Pancreas (tissue), 10 donors: ENCODE measurements at regions not wholly inside any gene's neighbourhood (a gene's known extent, or its start where the extent isn't known, plus 50 kb on each side); places are given as distances from the start of the nearest gene placed in this dataset.
"Not testable (repeated sequence)": the region's sequence is repeated elsewhere in the genome, so short reads cannot be mapped to it uniquely, and the experiment has no call there.

Source experiments
- ATAC-seq, 4 donors: fragments of 200-7000 bp; cut with Tn5 transposase; one replicate each; pipeline versions ENCODE4 v1.8.0 to v1.9.1; 2020; ENCODE audit warnings: mild to moderate bottlenecking in 4 of 4, moderate library complexity in 4 of 4
- DNase-seq, 6 donors: peaks; one replicate each; pipeline ENCODE4 v3.0.0-alpha.2; 2020
- FAIRE-seq: peaks from 2 replicates; lab custom pipeline; 2012; peaks lifted over from hg19 to GRCh38; lab: Jason Lieb, UNC
- H3K27ac ChIP-seq, 4 donors: fragments of 200-600 bp; sonication (generic); 1 replicate in 3 of 4; 2 replicates in 1 of 4; pipeline versions ENCODE4 v1.5.0 to v1.8.0; 2020
- H3K27me3 ChIP-seq, 4 donors: fragments of 200-600 bp; one replicate each; pipeline ENCODE4 v1.8.0; 2021
- H3K36me3 ChIP-seq, 3 donors: fragments of 200-600 bp; sonication (generic) in 1 of 3; one replicate each; pipeline versions ENCODE4 v1.5.0 to v1.8.0; 2020 to 2021
- H3K4me1 ChIP-seq, 3 donors: fragments of 200-600 bp; one replicate each; pipeline ENCODE4 v1.8.0; 2021
- H3K4me3 ChIP-seq, 4 donors: fragments of 200-600 bp; sonication (generic) in 2 of 4; one replicate each; pipeline versions ENCODE4 v1.5.0 to v1.8.0; 2020 to 2021
- H3K9me3 ChIP-seq, 4 donors: fragments of 200-600 bp; one replicate each; pipeline ENCODE4 v1.8.0; 2021
- CTCF ChIP-seq, 4 donors: fragments of 200-600 bp; sonication (generic) in 3 of 4; IDR thresholded peaks; one replicate each; pipeline versions ENCODE4 v1.5.0 to v1.8.0; 2021; ENCODE audit warnings: antibody characterized with exemption in 4 of 4
- WGBS, 2 donors: extraction: QIAGEN DNeasy Blood & Tissue Kit; methylation state at CpG; one replicate each; pipeline ENCODE4 v1.1.7; 2013; 5-methylcytosine and 5-hydroxymethylcytosine counted together
- intact Hi-C, 3 donors: fragments of 100-400 bp; cut with DNase I; formaldehyde crosslinking; loops; one replicate each; pipeline versions ENCODE4 v1.11.1 to v1.14.2; 2022
- donor health status: healthy with polysubstance abuse.
- donor health status: DM: no; HTN: no; CAD: no; lungs with moderate emphysema.
- donor health status: DM: no; HTN: no; CAD: no.
- donor health status: control.
- donor health status: control.
- donor health status: Bipolar disorder and iron deficiency.
- donor health status: DM: yes; HTN: yes; CAD: no.
- donor health status: DM: no; HTN: no; CAD: no.
- donor health status: DM: no; HTN: no; CAD: no.
- donor health status: DM: yes; HTN: yes; CAD: no.

- ATAC-seq: no peak
- Histone ChIP-seq H3K9me3 (no peaks in the 10 kb centered on the region), H3K4me1 (no peaks in the 10 kb centered on the region), H3K4me3 (no peak overlapping the region), H3K36me3 (no peaks in the 10 kb centered on the region), H3K27me3 (no peaks in the 10 kb centered on the region), H3K27ac (no peak overlapping the region)
- 89 to 95% methylated on average over 14 of the region's 14 CpGs for WGBS, 2 donors
- FAIRE-seq: no peak
- DNase-seq: peak in 1 of 6 donors; percentile 46
- intact Hi-C loops: no loop called here
- no peak for TF ChIP-seq CTCF (IDR thresholded peaks at IDR 0.05)
Observed at GRCh38 chr7:149701495-149702240, 71.7 kb downstream of the ZNF467 start.

GRCh38 chr7:149697767-149698166, 75.6 kb downstream of the ZNF467 start:
- ATAC-seq, H3K27me3 ChIP-seq: not testable (repeated sequence)
- WGBS, 2 donors: 59 to 64% methylated on average over 5 of the region's 5 CpGs

GRCh38 chr7:149696280-149696679, 77.1 kb downstream of the ZNF467 start:
- WGBS, 2 donors: 41 to 62% methylated on average over 3 of the region's 3 CpGs
- Histone ChIP-seq H3K9me3 (no peaks in the 10 kb centered on the region), H3K27me3 (peaks cover 6 to 15% (median 11%) of the 10 kb centered on the region in 4 donors), H3K36me3 (no peaks in the 10 kb centered on the region), H3K27ac (no peak overlapping the region), H3K4me3 (no peak overlapping the region), H3K4me1 (no peaks in the 10 kb centered on the region)
- TF ChIP-seq CTCF (IDR thresholded peaks at IDR 0.05): no peak
- ATAC-seq (no peak), DNase-seq (no peak), FAIRE-seq (no peak)
- intact Hi-C loops: no loop called here

More at GRCh38 chr7:149697767-149698166, 75.6 kb downstream of the ZNF467 start:
- H3K27ac ChIP-seq, H3K4me1 ChIP-seq, DNase-seq, FAIRE-seq, H3K9me3 ChIP-seq, H3K4me3 ChIP-seq, intact Hi-C loops, H3K36me3 ChIP-seq: not testable (repeated sequence)

- H3K27me3 ChIP-seq: peaks cover 6 to 15% (median 12%) of the 10 kb centered on the region in 4 donors
- no peaks in the 10 kb centered on the region for H3K9me3 ChIP-seq
- no peak overlapping the region for H3K27ac ChIP-seq
- no peaks in the 10 kb centered on the region for H3K4me1 ChIP-seq
- TF ChIP-seq CTCF (IDR thresholded peaks at IDR 0.05): no peak
- ATAC-seq: no peak
- peak overlapping the region in 1 of 4 donors; percentile 6 for H3K4me3 ChIP-seq
- FAIRE-seq: no peak
- H3K36me3 ChIP-seq: no peaks in the 10 kb centered on the region
- DNase-seq: no peak
- WGBS, 2 donors: 6 to 12% methylated on average over 40 to 43 of the region's 43 CpGs
- intact Hi-C loops: no loop called here
Observed at GRCh38 chr7:149692557-149692982, 80.8 kb downstream of the ZNF467 start.

- Histone ChIP-seq H3K4me3 (no peak overlapping the region), H3K4me1 (no peaks in the 10 kb centered on the region), H3K9me3 (no peaks in the 10 kb centered on the region), H3K27ac (no peak overlapping the region), H3K27me3 (peaks cover 6 to 15% (median 12%) of the 10 kb centered on the region in 4 donors), H3K36me3 (no peaks in the 10 kb centered on the region)
- no peak for ATAC-seq
- intact Hi-C loops: no loop called here
- no peak for FAIRE-seq
- 91% methylated on average over 9 of the region's 9 CpGs for WGBS, 2 donors
- DNase-seq: no peak
- TF ChIP-seq CTCF (IDR thresholded peaks at IDR 0.05): no peak
Observed at GRCh38 chr7:149692056-149692455, 81.3 kb downstream of the ZNF467 start.
